AG09319 (cell line): ENCODE measurements at regions not wholly inside any gene's neighbourhood (a gene's known extent, or its start where the extent isn't known, plus 50 kb on each side); places are given as distances from the start of the nearest gene placed in this dataset.

ENCODE experiments used
- DNase-seq: peaks from one replicate; pipeline ENCODE4 v3.0.0-alpha.2; 2010; ENCODE audit warnings: low read depth; ENCODE audit errors: extremely low read depth
- CTCF ChIP-seq: IDR thresholded peaks from 2 replicates; pipeline ENCODE4 v1.5.1; 2011; ENCODE audit warnings: low read depth, mild to moderate bottlenecking, inconsistent platforms, low read length, moderate library complexity

- TF ChIP-seq CTCF = no peak
- no peak for DNase-seq
Measured at GRCh38 chr1:60292140-60292539, 218.6 kb upstream of the C1orf87 start.

- no peak for TF ChIP-seq CTCF
- DNase-seq = no peak
Measured at GRCh38 chr1:60290393-60290792, 216.8 kb upstream of the C1orf87 start.

GRCh38 chr1:60287536-60287935 is 214.0 kb upstream of the C1orf87 start:
- TF ChIP-seq CTCF = no peak
- DNase-seq = no peak

- no peak for TF ChIP-seq CTCF
- DNase-seq = no peak
Measured at GRCh38 chr1:60283690-60284089, 210.1 kb upstream of the C1orf87 start.

GRCh38 chr1:60281360-60281932 is 207.9 kb upstream of the C1orf87 start:
- DNase-seq = peak; percentile 44
- peak; percentile 99 for TF ChIP-seq CTCF

GRCh38 chr1:60280819-60281218 is 207.2 kb upstream of the C1orf87 start:
- no peak for TF ChIP-seq CTCF
- no peak for DNase-seq

- TF ChIP-seq CTCF = no peak
- no peak for DNase-seq
Measured at GRCh38 chr1:60280256-60280655, 206.7 kb upstream of the C1orf87 start.
